PC-3 (cell line): ENCODE measurements at regions not wholly inside any gene's neighbourhood (a gene's known extent, or its start where the extent isn't known, plus 50 kb on each side); places are given as distances from the start of the nearest gene placed in this dataset.

Experiments
- CTCF ChIP-seq: fragments of 300-600 bp; sonication (generic); conservative IDR thresholded peaks from 2 replicates; pipeline ENCODE4 v1.5.1; 2017; ENCODE audit warnings: antibody characterized with exemption, low read depth, mild to moderate bottlenecking, low read length
- EZH2 ChIP-seq: fragments of 300-600 bp; sonication (generic); IDR thresholded peaks from one replicate; pipeline ENCODE4 v1.6.1; 2017; ENCODE audit warnings: antibody characterized with exemption, mild to moderate bottlenecking, low read length; ENCODE audit not compliant: unreplicated experiment

- TF ChIP-seq CTCF (no peak), EZH2 (no peak)
These were observed 99.7 kb upstream of the KLHL29 start for GRCh38 chr2:23285091-23285800.
